ENCODE measurements at regions not wholly inside any gene's neighbourhood (a gene's known extent, or its start where the extent isn't known, plus 50 kb on each side); places are given as distances from the start of the nearest gene placed in this dataset.
"Not testable (repeated sequence)": the region's sequence is repeated elsewhere in the genome, so short reads cannot be mapped to it uniquely, and the experiment has no call there.

- H3K36me3 ChIP-seq; H3K27ac ChIP-seq; H3K27me3 ChIP-seq; H3K4me3 ChIP-seq; H3K4me1 ChIP-seq; ATAC-seq; intact Hi-C loops (cut with DNase I); DNase-seq; H3K9me3 ChIP-seq: not testable (repeated sequence)
- no CpG with 5 or more reads among the region's 4 CpGs for WGBS (ENCODE audit: insufficient coverage, low coverage, low lambda C conversion rate, missing lambda C conversion rate)
These were observed 334.2 kb downstream of the SPATA31A7 start for GRCh38 chr9:61523897-61524620.

- H3K4me3 ChIP-seq; H3K9me3 ChIP-seq; ATAC-seq; H3K4me1 ChIP-seq; H3K36me3 ChIP-seq; intact Hi-C loops (cut with DNase I); DNase-seq; H3K27me3 ChIP-seq; H3K27ac ChIP-seq: not testable (repeated sequence)
- no CpG with 5 or more reads among the region's 4 CpGs for WGBS (ENCODE audit: insufficient coverage, low coverage, low lambda C conversion rate, missing lambda C conversion rate)
These were observed 335.8 kb downstream of the SPATA31A7 start for GRCh38 chr9:61525629-61526028.

GRCh38 chr9:61550101-61550748 is 360.4 kb downstream of the SPATA31A7 start:
- ATAC-seq = peak in 1 of 4 donors; percentile 30
- WGBS (ENCODE audit: insufficient coverage, low coverage, low lambda C conversion rate, missing lambda C conversion rate) = no CpG with 5 or more reads among the region's 19 CpGs
- H3K4me1 ChIP-seq; H3K27me3 ChIP-seq; H3K36me3 ChIP-seq; H3K4me3 ChIP-seq; intact Hi-C loops (cut with DNase I); DNase-seq; H3K9me3 ChIP-seq; H3K27ac ChIP-seq: not testable (repeated sequence)

GRCh38 chr9:61571403-61572127 is 381.7 kb downstream of the SPATA31A7 start:
- ATAC-seq; H3K27ac ChIP-seq; H3K9me3 ChIP-seq; DNase-seq; H3K4me1 ChIP-seq; H3K4me3 ChIP-seq; H3K36me3 ChIP-seq; H3K27me3 ChIP-seq; intact Hi-C loops (cut with DNase I): not testable (repeated sequence)
- WGBS (ENCODE audit: insufficient coverage, low coverage, low lambda C conversion rate, missing lambda C conversion rate) = no CpG with 5 or more reads among the region's 10 CpGs

- H3K4me3 ChIP-seq; H3K36me3 ChIP-seq; H3K9me3 ChIP-seq; H3K27ac ChIP-seq; ATAC-seq; H3K4me1 ChIP-seq; intact Hi-C loops (cut with DNase I); DNase-seq; H3K27me3 ChIP-seq: not testable (repeated sequence)
- no CpG with 5 or more reads among the region's 16 CpGs for WGBS (ENCODE audit: insufficient coverage, low coverage, low lambda C conversion rate, missing lambda C conversion rate)
These were observed 382.5 kb downstream of the SPATA31A7 start for GRCh38 chr9:61572364-61572763.

- intact Hi-C loops (cut with DNase I); H3K4me1 ChIP-seq; H3K27ac ChIP-seq; H3K9me3 ChIP-seq; H3K36me3 ChIP-seq; ATAC-seq; H3K27me3 ChIP-seq; H3K4me3 ChIP-seq: not testable (repeated sequence)
- DNase-seq = peak in 1 of 3 donors; percentile 45
- no CpG with 5 or more reads among the region's 4 CpGs for WGBS (ENCODE audit: insufficient coverage, low coverage, low lambda C conversion rate, missing lambda C conversion rate)
These were observed 383.6 kb downstream of the SPATA31A7 start for GRCh38 chr9:61573432-61573831.
